Osteoblast (primary cell): ENCODE measurements at regions not wholly inside any gene's neighbourhood (a gene's known extent, or its start where the extent isn't known, plus 50 kb on each side); places are given as distances from the start of the nearest gene placed in this dataset.
"Not testable (repeated sequence)": the region's sequence is repeated elsewhere in the genome, so short reads cannot be mapped to it uniquely, and the experiment has no call there.

Experiments
- DNase-seq: peaks from one replicate; pipeline ENCODE4 v3.0.0; 2011; ENCODE audit warnings: low spot score, mixed read lengths; ENCODE audit not compliant: insufficient read length; ENCODE audit errors: missing footprints
- H2AFZ ChIP-seq: 2 replicates; pipeline ENCODE4 v1.6.0; 2011; ENCODE audit warnings: mild to moderate bottlenecking, low read length
- H3K27ac ChIP-seq: 2 replicates; pipeline ENCODE4 v1.5.1; 2011; ENCODE audit warnings: mild to moderate bottlenecking, low read depth, low read length, moderate library complexity
- H3K27me3 ChIP-seq: 2 replicates; pipeline ENCODE4 v1.6.0; 2012; ENCODE audit warnings: mild to moderate bottlenecking, control low read depth, inconsistent platforms, low read length, moderate library complexity; ENCODE audit not compliant: insufficient read depth
- H3K36me3 ChIP-seq: 2 replicates; pipeline ENCODE4 v1.5.1; 2011; ENCODE audit warnings: mild to moderate bottlenecking, low read length, control low read depth, moderate library complexity; ENCODE audit not compliant: insufficient read depth
- H3K4me1 ChIP-seq: 2 replicates; pipeline ENCODE4 v1.5.1; 2011; ENCODE audit warnings: mild to moderate bottlenecking, low read length, control low read depth, moderate library complexity; ENCODE audit not compliant: insufficient read depth
- H3K4me2 ChIP-seq: 2 replicates; pipeline ENCODE4 v1.6.0; 2011; ENCODE audit warnings: mild to moderate bottlenecking, low read length; ENCODE audit not compliant: insufficient read depth
- H3K4me3 ChIP-seq: fragments of 200-600 bp; sonication (generic); 3 replicates; pipeline ENCODE4 v1.5.1; 2012; ENCODE audit warnings: mild to moderate bottlenecking, low read length, inconsistent platforms; ENCODE audit not compliant: insufficient read depth
- H3K79me2 ChIP-seq: 2 replicates; pipeline ENCODE4 v1.6.0; 2012; ENCODE audit warnings: mild to moderate bottlenecking, low read length, control low read depth, inconsistent platforms; ENCODE audit not compliant: insufficient read depth
- H3K9me3 ChIP-seq: 2 replicates; pipeline ENCODE4 v1.5.1; 2011; ENCODE audit warnings: low read depth, low read length, control low read depth
- H4K20me1 ChIP-seq: 2 replicates; pipeline ENCODE4 v1.6.0; 2012; ENCODE audit warnings: mild to moderate bottlenecking, low read length, control low read depth; ENCODE audit not compliant: insufficient read depth
- TF ChIP-seq, protein P1 (sequence below): IDR thresholded peaks from 2 replicates; pipeline ENCODE4 v1.5.1; 2011; ENCODE audit warnings: mild to moderate bottlenecking, low read depth, low read length, moderate library complexity; ENCODE audit errors: extremely low read depth

DNA sequence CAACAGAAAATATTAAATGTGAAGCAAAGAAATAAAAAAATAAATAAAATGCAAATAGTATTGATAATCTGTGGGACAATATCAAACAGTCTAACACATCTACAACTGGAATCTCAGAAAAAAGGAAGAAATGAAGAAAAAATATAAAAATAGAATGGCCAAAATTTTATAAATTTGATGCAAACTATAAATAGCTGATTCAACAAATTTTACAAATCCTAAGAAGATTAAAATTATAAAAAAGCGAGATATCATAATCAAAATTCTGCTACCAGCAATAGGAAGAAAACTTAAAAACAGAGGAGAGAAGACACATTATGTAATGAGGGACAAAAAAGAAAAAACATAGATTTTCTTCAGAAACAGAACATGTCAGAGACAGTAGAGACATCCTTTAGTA lies 129.2 kb upstream of the IRX1 start:
- Histone ChIP-seq H3K79me2 (no peaks in the 10 kb centered on the region), H3K27me3 (no peaks in the 10 kb centered on the region), H3K27ac (no peak overlapping the region), H3K4me3 (no peak overlapping the region), H3K4me1 (no peaks in the 10 kb centered on the region), H3K9me3 (peaks cover under 1% of the 10 kb centered on the region), H2AFZ (no peak overlapping the region), H3K4me2 (no peak overlapping the region), H4K20me1 (no peaks in the 10 kb centered on the region), H3K36me3 (no peaks in the 10 kb centered on the region)
- TF ChIP-seq, protein P1, sequence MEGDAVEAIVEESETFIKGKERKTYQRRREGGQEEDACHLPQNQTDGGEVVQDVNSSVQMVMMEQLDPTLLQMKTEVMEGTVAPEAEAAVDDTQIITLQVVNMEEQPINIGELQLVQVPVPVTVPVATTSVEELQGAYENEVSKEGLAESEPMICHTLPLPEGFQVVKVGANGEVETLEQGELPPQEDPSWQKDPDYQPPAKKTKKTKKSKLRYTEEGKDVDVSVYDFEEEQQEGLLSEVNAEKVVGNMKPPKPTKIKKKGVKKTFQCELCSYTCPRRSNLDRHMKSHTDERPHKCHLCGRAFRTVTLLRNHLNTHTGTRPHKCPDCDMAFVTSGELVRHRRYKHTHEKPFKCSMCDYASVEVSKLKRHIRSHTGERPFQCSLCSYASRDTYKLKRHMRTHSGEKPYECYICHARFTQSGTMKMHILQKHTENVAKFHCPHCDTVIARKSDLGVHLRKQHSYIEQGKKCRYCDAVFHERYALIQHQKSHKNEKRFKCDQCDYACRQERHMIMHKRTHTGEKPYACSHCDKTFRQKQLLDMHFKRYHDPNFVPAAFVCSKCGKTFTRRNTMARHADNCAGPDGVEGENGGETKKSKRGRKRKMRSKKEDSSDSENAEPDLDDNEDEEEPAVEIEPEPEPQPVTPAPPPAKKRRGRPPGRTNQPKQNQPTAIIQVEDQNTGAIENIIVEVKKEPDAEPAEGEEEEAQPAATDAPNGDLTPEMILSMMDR: no peak
- no peak for DNase-seq

DNA sequence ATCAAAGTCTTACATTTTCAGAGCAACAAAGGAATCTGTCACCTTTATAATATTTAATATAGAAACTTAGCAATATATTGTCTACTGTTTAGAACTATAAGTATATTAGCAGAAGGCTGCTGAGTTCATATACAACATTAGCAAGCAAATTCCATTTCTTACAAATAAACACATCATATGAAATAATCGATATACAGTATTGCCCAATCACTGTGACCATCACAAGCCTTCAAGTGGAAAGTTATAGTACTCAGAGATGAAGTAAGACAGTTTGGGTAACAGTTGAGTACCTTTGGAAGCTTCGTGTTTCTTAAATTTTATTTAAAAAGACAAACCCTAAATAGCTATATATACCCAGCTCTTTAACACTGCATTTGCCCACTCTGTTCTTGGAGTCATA lies 135.2 kb upstream of the IRX1 start:
- H4K20me1 ChIP-seq: no peaks in the 10 kb centered on the region
- H3K9me3 ChIP-seq: peaks cover 2% of the 10 kb centered on the region
- no peak overlapping the region for H3K27ac ChIP-seq
- no peaks in the 10 kb centered on the region for H3K27me3 ChIP-seq
- H3K4me3 ChIP-seq: no peak overlapping the region
- no peaks in the 10 kb centered on the region for H3K4me1 ChIP-seq
- no peaks in the 10 kb centered on the region for H3K36me3 ChIP-seq
- TF ChIP-seq, protein P1: no peak
- H3K4me2 ChIP-seq: no peak overlapping the region
- no peak overlapping the region for H2AFZ ChIP-seq
- H3K79me2 ChIP-seq: no peaks in the 10 kb centered on the region
- no peak for DNase-seq

DNA sequence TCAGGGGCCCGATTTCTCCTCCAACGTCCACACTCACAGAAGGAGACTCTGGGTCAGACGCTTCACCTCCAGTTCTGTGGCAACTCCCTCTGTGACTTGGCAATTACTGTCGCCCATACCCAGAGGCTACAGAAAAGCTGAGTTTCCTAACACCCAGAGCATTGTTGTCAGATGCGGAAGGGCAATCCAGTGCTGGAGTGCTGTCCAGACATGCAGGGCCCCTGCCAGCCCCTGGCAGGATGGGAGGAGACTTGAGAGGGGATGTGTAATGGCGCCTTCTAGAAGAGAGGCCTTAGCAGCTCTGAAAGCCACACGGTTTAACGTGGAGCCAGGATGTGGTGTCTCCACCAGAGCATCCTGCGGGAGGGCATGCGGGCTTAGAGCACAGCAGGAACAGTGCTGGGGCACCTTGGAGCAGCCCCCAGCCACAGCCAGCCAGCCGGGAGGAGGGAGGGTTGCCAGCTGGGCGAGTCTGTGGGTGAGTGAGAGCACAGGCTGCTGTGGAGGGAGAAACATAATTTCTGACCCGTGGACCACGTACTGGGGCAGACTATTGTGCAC lies 139.4 kb upstream of the IRX1 start:
- H3K4me3 ChIP-seq: no peak overlapping the region
- TF ChIP-seq, protein P1: no peak
- no peaks in the 10 kb centered on the region for H3K79me2 ChIP-seq
- no peak overlapping the region for H3K27ac ChIP-seq
- H3K36me3 ChIP-seq: no peaks in the 10 kb centered on the region
- H4K20me1 ChIP-seq: no peaks in the 10 kb centered on the region
- H2AFZ ChIP-seq: no peak overlapping the region
- H3K9me3 ChIP-seq: no peaks in the 10 kb centered on the region
- no peak overlapping the region for H3K4me2 ChIP-seq
- no peak for DNase-seq
- H3K27me3 ChIP-seq: no peaks in the 10 kb centered on the region
- no peaks in the 10 kb centered on the region for H3K4me1 ChIP-seq

DNA sequence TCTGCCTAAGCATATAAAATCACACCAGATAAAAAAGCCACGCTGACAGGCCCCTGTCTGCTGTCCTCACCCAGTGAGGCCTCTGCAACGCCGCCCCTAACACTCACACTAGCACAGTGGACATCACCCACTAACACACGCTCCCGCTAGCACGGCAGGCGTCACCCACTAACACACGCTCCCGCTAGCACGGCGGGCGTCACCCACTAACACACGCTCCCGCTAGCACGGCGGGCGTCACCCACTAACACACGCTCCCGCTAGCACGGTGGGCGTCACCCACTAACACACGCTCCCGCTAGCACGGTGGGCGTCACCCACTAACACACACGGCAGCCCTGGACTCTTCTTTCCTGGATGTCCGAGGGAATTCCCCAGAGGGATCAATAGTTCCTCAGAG lies 141.6 kb upstream of the IRX1 start:
- not testable (repeated sequence) for H3K4me1 ChIP-seq, H3K4me2 ChIP-seq, H2AFZ ChIP-seq, H3K27ac ChIP-seq, H3K4me3 ChIP-seq, H4K20me1 ChIP-seq, H3K36me3 ChIP-seq, H3K27me3 ChIP-seq, H3K9me3 ChIP-seq, DNase-seq, H3K79me2 ChIP-seq
